HG03571 (cell line): ENCODE measurements at regions not wholly inside any gene's neighbourhood (a gene's known extent, or its start where the extent isn't known, plus 50 kb on each side); places are given as distances from the start of the nearest gene placed in this dataset.

Experiments
- ATAC-seq: cut with Tn5 transposase; IDR thresholded peaks from one replicate; pipeline ENCODE4 v1.9.1; 2021; ENCODE audit not compliant: unreplicated experiment

DNA sequence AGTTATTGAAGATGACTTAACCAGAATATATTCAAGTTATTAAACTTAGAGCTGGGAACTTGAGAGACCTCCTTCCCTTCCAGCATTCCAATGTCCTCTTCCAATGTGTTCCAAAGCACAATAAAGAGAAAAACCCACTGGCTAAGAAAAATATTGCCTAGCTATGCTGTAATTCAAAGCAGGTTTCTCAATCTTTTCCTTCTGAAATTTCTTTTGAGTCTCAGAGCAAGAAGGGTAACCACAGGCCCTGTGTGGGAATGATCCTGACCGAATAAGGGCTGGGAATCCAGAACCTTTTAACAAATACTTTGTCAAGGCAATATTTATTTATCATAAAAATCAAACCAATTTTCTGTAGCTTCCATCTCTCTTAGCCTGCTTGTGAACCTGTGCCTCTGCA is 150.7 kb upstream of the SFRP2 start:
- no peak for ATAC-seq

GRCh38 chr4:153938994-153939393 is 150.1 kb upstream of the SFRP2 start:
- no peak for ATAC-seq

GRCh38 chr4:153937289-153937688 is 148.4 kb upstream of the SFRP2 start:
- no peak for ATAC-seq

- no peak for ATAC-seq
Observed at GRCh38 chr4:153936121-153936520, 147.2 kb upstream of the SFRP2 start.

DNA sequence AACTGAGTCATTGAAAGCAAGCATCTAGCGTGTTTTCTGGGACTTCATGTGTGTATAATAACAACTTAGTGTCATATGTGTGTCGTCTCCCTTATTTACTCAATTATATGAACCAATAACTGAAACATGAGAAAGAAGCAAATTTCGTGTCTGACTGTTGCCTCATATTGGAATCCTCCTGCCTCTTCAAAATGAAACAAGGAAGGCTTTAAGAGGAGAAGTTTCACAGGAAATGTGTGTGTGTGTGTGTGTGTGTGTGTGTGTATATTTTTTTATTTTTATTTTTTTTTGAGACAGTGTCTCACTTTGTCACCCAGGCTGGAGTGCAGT is 145.8 kb upstream of the SFRP2 start:
- ATAC-seq: no peak

DNA sequence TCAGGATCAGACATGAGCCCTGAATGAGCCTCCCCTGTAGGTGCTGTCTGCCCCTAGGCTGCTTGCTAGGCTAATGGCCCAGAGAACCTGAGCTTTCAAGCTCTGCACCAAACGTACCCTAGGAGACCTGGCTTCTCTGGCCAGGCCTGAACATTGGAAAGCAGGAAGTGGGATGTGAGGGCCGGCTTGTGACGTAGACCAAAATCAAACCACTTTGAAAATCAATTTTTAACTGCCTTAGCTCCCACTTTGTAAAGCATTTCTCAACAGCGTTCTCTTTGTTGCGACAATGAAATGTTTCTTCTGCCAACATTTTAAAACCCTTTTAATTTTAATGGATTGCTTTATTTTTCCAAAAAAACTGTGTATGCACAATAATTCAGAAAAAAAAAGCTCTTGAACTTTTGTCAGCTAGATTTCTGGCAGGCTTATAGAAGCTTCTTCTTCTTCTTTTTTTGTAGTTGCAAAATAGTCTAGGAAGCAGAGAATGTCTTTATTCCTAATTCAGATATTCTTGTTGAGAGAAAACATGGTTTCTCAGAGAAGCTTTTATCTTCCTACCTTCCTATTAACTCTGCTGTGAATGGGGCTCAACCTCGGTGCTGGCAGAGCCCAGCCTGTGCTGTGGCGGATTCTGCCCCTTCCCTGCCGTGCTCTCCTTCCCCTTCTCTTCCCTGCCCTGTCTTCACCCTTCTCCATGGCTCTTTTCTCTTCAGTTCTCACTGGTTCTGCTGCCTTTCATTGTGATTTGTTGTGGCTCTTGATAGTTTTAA is 145.2 kb upstream of the SFRP2 start:
- ATAC-seq: no peak

GRCh38 chr4:153931804-153932203 is 142.9 kb upstream of the SFRP2 start:
- no peak for ATAC-seq

- ATAC-seq: no peak
Observed at GRCh38 chr4:153929675-153930074, 140.8 kb upstream of the SFRP2 start.

- ATAC-seq: no peak
Observed at GRCh38 chr4:153927451-153927850, 138.6 kb upstream of the SFRP2 start.

- ATAC-seq: no peak
Observed at GRCh38 chr4:153922148-153922547, 133.3 kb upstream of the SFRP2 start.

DNA sequence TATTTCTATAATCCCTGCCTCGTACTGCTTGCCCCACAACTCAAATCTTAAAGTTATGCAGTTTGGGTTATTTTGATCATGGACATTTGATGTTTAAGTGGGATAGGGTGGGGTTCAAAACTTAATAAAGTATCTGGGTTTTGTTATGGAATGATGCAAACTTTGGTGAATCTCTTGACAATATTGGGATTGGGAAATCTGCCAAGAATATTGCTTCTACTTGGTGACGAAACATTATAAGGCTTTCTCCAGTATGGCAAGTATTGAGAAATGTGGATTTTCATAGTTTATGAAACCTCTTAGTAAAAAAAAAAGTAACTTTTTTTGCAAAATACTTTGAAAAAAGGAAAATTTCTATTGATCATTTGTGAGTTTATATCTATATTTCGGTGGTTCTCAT is 130.8 kb upstream of the SFRP2 start:
- no peak for ATAC-seq

GRCh38 chr4:153916273-153916755 is 127.4 kb upstream of the SFRP2 start:
- peak; percentile 73 for ATAC-seq

- ATAC-seq: no peak
Observed at GRCh38 chr4:153912301-153912700, 123.4 kb upstream of the SFRP2 start.

- ATAC-seq: no peak
Observed at GRCh38 chr4:153909672-153910071, 120.8 kb upstream of the SFRP2 start.

- ATAC-seq: no peak
Observed at GRCh38 chr4:153906231-153906630, 117.3 kb upstream of the SFRP2 start.

- ATAC-seq: no peak
Observed at GRCh38 chr4:153905231-153905630, 116.3 kb upstream of the SFRP2 start.

GRCh38 chr4:153904011-153904410 is 115.1 kb upstream of the SFRP2 start:
- ATAC-seq: no peak

DNA sequence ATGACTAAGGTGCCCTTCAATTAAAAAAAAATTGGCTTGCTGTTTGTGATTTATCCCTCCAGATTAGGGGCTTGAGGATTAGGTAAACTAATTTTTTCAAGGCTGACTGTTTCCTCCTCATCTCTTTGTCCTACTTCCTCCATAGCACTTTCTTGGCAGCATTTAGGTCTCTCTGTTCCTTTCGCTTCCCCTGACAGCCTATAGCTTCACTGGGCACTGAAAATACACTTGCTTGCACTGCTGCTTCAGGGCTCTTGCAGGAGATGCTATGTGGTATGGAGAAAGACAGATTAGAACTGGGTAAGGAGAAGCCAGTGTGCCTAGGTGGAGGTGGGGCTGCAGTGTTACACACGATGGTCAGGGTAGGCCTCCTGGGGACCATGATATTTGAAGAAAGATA is 112.3 kb upstream of the SFRP2 start:
- no peak for ATAC-seq

GRCh38 chr4:153900426-153900825 is 111.5 kb upstream of the SFRP2 start:
- ATAC-seq: no peak

DNA sequence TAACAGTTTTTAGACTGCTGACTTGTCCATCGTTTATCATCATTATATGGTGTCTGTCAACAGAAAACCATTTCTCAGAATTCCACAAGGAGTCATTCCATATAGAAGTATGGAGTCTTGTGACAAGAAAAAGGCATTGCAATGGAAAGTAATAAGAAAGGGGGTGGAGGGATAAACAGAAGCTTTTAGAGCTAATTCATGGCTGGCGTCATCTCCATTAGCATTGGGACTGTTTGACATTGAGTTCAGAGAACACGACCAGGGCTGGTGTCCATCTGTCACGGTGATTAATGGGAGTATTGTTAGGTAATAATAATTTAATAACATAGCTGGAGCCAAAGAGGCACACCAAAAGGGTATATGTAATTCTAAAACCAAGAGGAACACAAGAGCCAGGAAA is 101.9 kb upstream of the SFRP2 start:
- no peak for ATAC-seq

DNA sequence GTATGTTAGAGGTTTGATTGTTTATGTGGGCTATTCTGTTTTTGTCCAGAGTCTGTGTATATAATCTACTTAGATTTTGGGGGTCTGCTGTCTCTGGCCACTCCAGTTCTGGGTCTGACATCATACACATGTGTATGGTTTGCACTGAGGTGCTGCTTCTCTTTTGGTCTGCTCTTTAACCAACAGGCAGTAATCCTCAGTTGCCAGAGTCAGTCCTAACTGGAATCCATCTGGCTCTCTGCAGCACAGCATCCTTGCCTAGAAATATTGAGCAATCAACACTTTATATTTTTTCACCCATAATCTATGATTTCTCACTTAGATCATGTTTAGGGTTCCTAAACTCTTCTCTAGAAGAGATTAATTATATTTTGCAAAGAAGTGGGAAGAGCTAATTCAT is 98.3 kb upstream of the SFRP2 start:
- no peak for ATAC-seq

- no peak for ATAC-seq
Observed at GRCh38 chr4:153884325-153884724, 95.4 kb upstream of the SFRP2 start.

GRCh38 chr4:153880983-153881382 is 92.1 kb upstream of the SFRP2 start:
- ATAC-seq: no peak
